Uterus (tissue), 2 donors: ENCODE measurements at regions not wholly inside any gene's neighbourhood (a gene's known extent, or its start where the extent isn't known, plus 50 kb on each side); places are given as distances from the start of the nearest gene placed in this dataset.

Experiments
- CTCF ChIP-seq, 4 experiments: fragments of 200-600 bp in 2 of 4; fragments of 450-650 bp in 2 of 4; sonication (generic) in 2 of 4; IDR thresholded peaks; one replicate each; pipeline ENCODE4 v1.5.1; 2016 to 2019; ENCODE audit warnings: antibody characterized with exemption in 4 of 4, mild to moderate bottlenecking in 2 of 4, moderate library complexity in 1 of 4
- POLR2A ChIP-seq, 2 donors: fragments of 450-650 bp; IDR thresholded peaks; one replicate each; pipeline ENCODE4 v1.6.1; 2016; ENCODE audit warnings: antibody characterized with exemption in 2 of 2, mild to moderate bottlenecking in 1 of 2, moderate library complexity in 1 of 2

DNA sequence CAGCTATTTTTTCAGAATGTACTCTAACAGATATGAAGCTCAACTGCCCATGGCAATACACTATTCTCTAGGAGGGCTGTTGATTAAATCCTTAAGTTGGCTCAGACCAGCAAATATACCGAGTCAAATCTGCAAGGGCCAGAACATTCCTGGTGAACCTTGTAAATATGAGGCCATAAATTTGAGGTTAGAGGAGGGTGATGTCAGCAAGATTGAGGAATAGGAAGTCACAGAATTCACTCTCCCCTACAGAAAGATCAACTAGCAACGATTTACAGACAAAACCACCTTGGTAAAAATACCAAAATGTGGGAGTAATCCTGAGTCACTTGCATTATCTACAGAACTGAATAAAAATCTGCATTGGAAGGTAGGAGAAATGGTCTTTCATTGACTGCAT lies 399.3 kb downstream of the GPM6A start:
- TF ChIP-seq CTCF (IDR thresholded peaks at IDR 0.05) = no peak
- TF ChIP-seq POLR2A (IDR thresholded peaks at IDR 0.05) = no peak
